A673 (cell line): ENCODE measurements at regions not wholly inside any gene's neighbourhood (a gene's known extent, or its start where the extent isn't known, plus 50 kb on each side); places are given as distances from the start of the nearest gene placed in this dataset.

Source experiments
- BruUV-seq: library from RNA; stranded (reverse); fragments of 400-500 nt; replicated peaks from 2 replicates; lab custom pipeline; 2021; lab: Mats Ljungman, UMichigan
- CTCF ChIA-PET: fragments of 300-600 bp; sonication (Branson Sonifier 250); formaldehyde crosslinking; loops from one replicate; lab custom pipeline; 2022; ENCODE audit warnings: antibody characterized with exemption; lab: Charles Lee
- POLR2A ChIA-PET: fragments of 300-600 bp; sonication (Branson Sonifier 250); formaldehyde crosslinking; loops from one replicate; lab custom pipeline; 2022; ENCODE audit warnings: antibody characterized with exemption; ENCODE audit not compliant: low non-redundant PET; lab: Charles Lee
- DNase-seq: peaks from one replicate; pipeline ENCODE4 v3.0.0-alpha.2; 2015; ENCODE audit warnings: low spot score
- H3K27ac ChIP-seq: fragments of 200-600 bp; sonication (generic); 2 replicates; pipeline ENCODE4 v1.5.1; 2016; ENCODE audit warnings: mixed run types, low read depth, mild to moderate bottlenecking, mixed read lengths, antibody characterized with exemption, low read length; ENCODE audit not compliant: poor library complexity, severe bottlenecking
- H3K27me3 ChIP-seq: fragments of 200-600 bp; sonication (generic); replicated peaks from 2 replicates; pipeline ENCODE4 v1.6.1; 2017; ENCODE audit warnings: mixed run types, low read depth, mild to moderate bottlenecking, mixed read lengths, antibody characterized with exemption, low read length; ENCODE audit not compliant: insufficient read depth, poor library complexity
- H3K36me3 ChIP-seq: fragments of 200-600 bp; sonication (generic); 2 replicates; pipeline ENCODE4 v1.6.1; 2016; ENCODE audit warnings: mixed run types, mild to moderate bottlenecking, mixed read lengths, antibody characterized with exemption, low read length; ENCODE audit not compliant: insufficient read depth, poor library complexity, severe bottlenecking
- H3K4me1 ChIP-seq: fragments of 200-600 bp; sonication (generic); 2 replicates; pipeline ENCODE4 v1.6.1; 2017; ENCODE audit warnings: mixed run types, mild to moderate bottlenecking, mixed read lengths, antibody characterized with exemption, low read length; ENCODE audit not compliant: insufficient read depth, poor library complexity, severe bottlenecking
- H3K4me3 ChIP-seq: fragments of 200-600 bp; sonication (generic); 2 replicates; pipeline ENCODE4 v1.5.1; 2016; ENCODE audit warnings: low read depth, mixed run types, mild to moderate bottlenecking, mixed read lengths, low read length; ENCODE audit not compliant: poor library complexity, severe bottlenecking
- H3K9me3 ChIP-seq: fragments of 200-600 bp; sonication (generic); 2 replicates; pipeline ENCODE4 v1.6.1; 2016; ENCODE audit warnings: mixed run types, low read depth, mild to moderate bottlenecking, mixed read lengths, antibody characterized with exemption, low read length; ENCODE audit not compliant: poor library complexity, severe bottlenecking
- EZH2 ChIP-seq: fragments of 200-600 bp; sonication (generic); IDR thresholded peaks from 2 replicates; pipeline ENCODE4 v1.6.1; 2017; ENCODE audit warnings: borderline replicate concordance, low read depth, mild to moderate bottlenecking, mixed read lengths, antibody characterized with exemption, low read length; ENCODE audit not compliant: poor library complexity, severe bottlenecking
- intact Hi-C: fragments of 100-400 bp; cut with micrococcal nuclease; formaldehyde crosslinking; loops from one replicate; pipeline ENCODE4 v1.10.0; 2022; ENCODE audit not compliant: unreplicated experiment
- TF ChIP-seq, protein P1 (sequence below): fragments of 300-800, 200-600 bp; sonication (generic); conservative IDR thresholded peaks from 2 replicates; pipeline ENCODE4 v1.5.1; 2017; ENCODE audit warnings: low read depth, mild to moderate bottlenecking, antibody characterized with exemption, low read length, moderate library complexity, mixed read lengths

DNA sequence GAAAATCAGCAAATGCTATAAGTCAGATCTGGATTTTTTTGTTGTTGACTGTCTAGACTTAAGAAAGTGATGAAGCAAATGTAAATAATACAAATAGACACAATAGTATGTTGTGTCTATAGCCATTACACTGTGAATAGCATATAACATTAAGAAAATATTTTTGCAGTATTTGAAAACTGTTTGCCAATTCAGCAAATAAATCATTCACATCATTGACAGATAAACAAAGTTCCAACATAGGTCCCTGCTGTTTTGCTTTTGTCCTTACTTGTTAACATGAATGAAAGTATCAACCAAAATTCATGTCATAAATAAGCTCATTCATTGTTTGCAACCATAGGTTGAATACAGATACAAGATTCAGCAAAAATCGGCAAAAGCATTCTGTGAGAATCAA is 200.5 kb downstream of the KIF20B start:
- no peaks in the 10 kb centered on the region for H3K36me3 ChIP-seq
- TF ChIP-seq, protein P1, sequence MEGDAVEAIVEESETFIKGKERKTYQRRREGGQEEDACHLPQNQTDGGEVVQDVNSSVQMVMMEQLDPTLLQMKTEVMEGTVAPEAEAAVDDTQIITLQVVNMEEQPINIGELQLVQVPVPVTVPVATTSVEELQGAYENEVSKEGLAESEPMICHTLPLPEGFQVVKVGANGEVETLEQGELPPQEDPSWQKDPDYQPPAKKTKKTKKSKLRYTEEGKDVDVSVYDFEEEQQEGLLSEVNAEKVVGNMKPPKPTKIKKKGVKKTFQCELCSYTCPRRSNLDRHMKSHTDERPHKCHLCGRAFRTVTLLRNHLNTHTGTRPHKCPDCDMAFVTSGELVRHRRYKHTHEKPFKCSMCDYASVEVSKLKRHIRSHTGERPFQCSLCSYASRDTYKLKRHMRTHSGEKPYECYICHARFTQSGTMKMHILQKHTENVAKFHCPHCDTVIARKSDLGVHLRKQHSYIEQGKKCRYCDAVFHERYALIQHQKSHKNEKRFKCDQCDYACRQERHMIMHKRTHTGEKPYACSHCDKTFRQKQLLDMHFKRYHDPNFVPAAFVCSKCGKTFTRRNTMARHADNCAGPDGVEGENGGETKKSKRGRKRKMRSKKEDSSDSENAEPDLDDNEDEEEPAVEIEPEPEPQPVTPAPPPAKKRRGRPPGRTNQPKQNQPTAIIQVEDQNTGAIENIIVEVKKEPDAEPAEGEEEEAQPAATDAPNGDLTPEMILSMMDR: no peak
- no peak for TF ChIP-seq EZH2
- no peaks in the 10 kb centered on the region for H3K4me1 ChIP-seq
- H3K9me3 ChIP-seq: no peaks in the 10 kb centered on the region
- BruUV-seq: no TSS peak
- intact Hi-C loops: no loop called here
- POLR2A ChIA-PET: no interaction called here
- DNase-seq: no peak
- no peak overlapping the region for H3K27ac ChIP-seq
- H3K4me3 ChIP-seq: no peak overlapping the region
- H3K27me3 ChIP-seq: peaks cover 22% of the 10 kb centered on the region
- CTCF ChIA-PET: no interaction called here

DNA sequence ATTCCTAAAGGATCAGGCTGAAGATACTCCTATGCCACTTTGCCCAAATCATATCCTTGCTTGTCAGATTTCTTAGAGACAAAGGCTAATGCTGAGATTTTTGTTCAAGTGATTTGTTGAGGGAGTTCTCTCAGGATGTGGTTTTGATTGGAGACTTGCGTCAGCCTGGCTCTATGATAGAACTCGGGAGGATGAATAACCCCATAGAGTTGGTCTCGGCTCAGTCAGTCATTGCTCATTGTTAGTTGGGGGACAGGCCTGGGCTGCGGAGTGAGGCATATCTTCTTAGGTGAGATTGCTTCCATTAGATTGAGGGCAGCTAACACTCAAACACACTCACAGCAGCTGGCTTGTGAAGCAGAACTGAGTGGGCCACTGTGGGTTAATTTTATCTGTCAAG is 203.4 kb downstream of the KIF20B start:
- peaks cover 34% of the 10 kb centered on the region for H3K27me3 ChIP-seq
- no peaks in the 10 kb centered on the region for H3K9me3 ChIP-seq
- no peaks in the 10 kb centered on the region for H3K4me1 ChIP-seq
- no peak overlapping the region for H3K4me3 ChIP-seq
- intact Hi-C loops: no loop called here
- CTCF ChIA-PET: no interaction called here
- no peak overlapping the region for H3K27ac ChIP-seq
- DNase-seq: no peak
- H3K36me3 ChIP-seq: no peaks in the 10 kb centered on the region
- POLR2A ChIA-PET: no interaction called here
- TF ChIP-seq EZH2: no peak
- TF ChIP-seq, protein P1: no peak
- BruUV-seq: no TSS peak

DNA sequence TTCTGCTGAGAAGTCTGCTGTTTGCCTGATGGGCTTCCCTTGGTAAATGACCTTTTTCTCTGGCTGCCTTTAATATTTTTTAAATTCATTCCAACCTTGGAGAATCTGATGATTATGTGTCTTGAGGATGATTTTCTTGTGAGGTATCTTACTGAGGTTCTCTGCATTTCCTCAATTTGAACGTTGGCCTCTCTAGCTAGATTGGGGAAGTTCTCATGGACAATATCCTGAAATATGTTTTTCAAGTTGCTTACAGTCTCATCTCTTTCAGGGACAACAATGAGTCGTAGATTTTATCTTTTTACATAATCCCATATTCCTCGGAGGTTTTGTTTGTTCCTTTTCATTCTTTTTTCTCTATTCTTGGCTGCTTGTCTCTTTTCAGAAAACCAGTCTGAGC is 208.4 kb downstream of the KIF20B start:
- TF ChIP-seq, protein P1: no peak
- TF ChIP-seq EZH2: no peak
- H3K27me3 ChIP-seq: peaks cover 54% of the 10 kb centered on the region
- H3K4me3 ChIP-seq: no peak overlapping the region
- DNase-seq: no peak
- no peaks in the 10 kb centered on the region for H3K9me3 ChIP-seq
- H3K36me3 ChIP-seq: no peaks in the 10 kb centered on the region
- H3K27ac ChIP-seq: no peak overlapping the region
- POLR2A ChIA-PET: no interaction called here
- no TSS peak for BruUV-seq
- no peaks in the 10 kb centered on the region for H3K4me1 ChIP-seq
- intact Hi-C loops: no loop called here
- CTCF ChIA-PET: no interaction called here
